IMR-90 (cell line): ENCODE measurements at regions not wholly inside any gene's neighbourhood (a gene's known extent, or its start where the extent isn't known, plus 50 kb on each side); places are given as distances from the start of the nearest gene placed in this dataset.

Experiments
- ATAC-seq: fragments of 200-7000 bp; cut with Tn5 transposase; 2 replicates; pipeline ENCODE4 v1.9.1; 2020; ENCODE audit warnings: low read depth, mild to moderate bottlenecking, moderate library complexity
- BruUV-seq: library from RNA; stranded (reverse); fragments of 400-500 nt; replicated peaks from 2 replicates; lab custom pipeline; 2021; lab: Mats Ljungman, UMichigan
- CTCF ChIA-PET: fragments of 300-600 bp; formaldehyde crosslinking; extraction: SDS; loops from one replicate; lab custom pipeline; 2021; ENCODE audit warnings: antibody characterized with exemption; lab: Yijun Ruan, JAX
- POLR2A ChIA-PET: fragments of 300-600 bp; sonication (Branson Sonifier 250); formaldehyde crosslinking; loops from one replicate; lab custom pipeline; 2022; ENCODE audit warnings: antibody characterized with exemption; ENCODE audit not compliant: unreplicated experiment; lab: Charles Lee
- DNase-seq: peaks from one replicate; pipeline ENCODE4 v3.0.0; 2013
- H2AFZ ChIP-seq: replicated peaks from 2 replicates; pipeline ENCODE3; 2013; ENCODE audit warnings: low read length, mild to moderate bottlenecking; ENCODE audit not compliant: poor library complexity
- H2AK5ac ChIP-seq: 2 replicates; pipeline ENCODE4 v1.6.1; 2013; ENCODE audit warnings: low read depth, low read length, inconsistent platforms
- H2AK9ac ChIP-seq: replicated peaks from 2 replicates; pipeline ENCODE3; 2013; ENCODE audit warnings: mild to moderate bottlenecking, low read depth, low read length, moderate library complexity; ENCODE audit not compliant: poor library complexity
- H2BK120ac ChIP-seq: 2 replicates; pipeline ENCODE4 v1.6.1; 2013; ENCODE audit warnings: low read depth, low read length, inconsistent platforms
- H2BK15ac ChIP-seq: 3 replicates; pipeline ENCODE4 v1.6.1; 2013; ENCODE audit warnings: low read depth, low read length, inconsistent platforms
- H2BK20ac ChIP-seq: 2 replicates; pipeline ENCODE4 v1.6.1; 2013; ENCODE audit warnings: low read depth, mild to moderate bottlenecking, inconsistent platforms, low read length, moderate library complexity
- H2BK5ac ChIP-seq: 2 replicates; pipeline ENCODE4 v1.6.1; 2013; ENCODE audit warnings: mild to moderate bottlenecking, low read depth, low read length, inconsistent platforms; ENCODE audit not compliant: poor library complexity, severe bottlenecking
- H3K14ac ChIP-seq: replicated peaks from 2 replicates; pipeline ENCODE4 v1.6.1; 2013; ENCODE audit warnings: low read depth, low read length, inconsistent platforms
- H3K18ac ChIP-seq: 2 replicates; pipeline ENCODE4 v1.6.1; 2013; ENCODE audit warnings: low read depth, low read length, control low read depth
- H3K23ac ChIP-seq: 2 replicates; pipeline ENCODE4 v1.6.1; 2013; ENCODE audit warnings: low read depth, low read length, inconsistent platforms
- H3K27ac ChIP-seq: 2 replicates; pipeline ENCODE4 v1.5.1; 2013; ENCODE audit warnings: mild to moderate bottlenecking, control low read depth, low read length; ENCODE audit not compliant: insufficient read depth
- H3K27me3 ChIP-seq: 2 replicates; pipeline ENCODE4 v1.6.1; 2013; ENCODE audit warnings: low read length; ENCODE audit not compliant: control insufficient read depth, insufficient read depth
- H3K36me3 ChIP-seq: 2 replicates; pipeline ENCODE4 v1.6.1; 2013; ENCODE audit warnings: low read length, mixed read lengths; ENCODE audit not compliant: control insufficient read depth, insufficient read depth
- H3K4ac ChIP-seq: 2 replicates; pipeline ENCODE4 v1.6.1; 2013; ENCODE audit warnings: low read depth, low read length, inconsistent platforms
- H3K4me1 ChIP-seq: 2 replicates; pipeline ENCODE4 v1.6.1; 2013; ENCODE audit warnings: low read length, mixed read lengths; ENCODE audit not compliant: control insufficient read depth, insufficient read depth
- H3K4me2 ChIP-seq: 2 replicates; pipeline ENCODE4 v1.6.1; 2013; ENCODE audit warnings: low read depth, mild to moderate bottlenecking, control low read depth, low read length, moderate library complexity
- H3K4me3 ChIP-seq: 2 replicates; pipeline ENCODE4 v1.5.1; 2013; ENCODE audit warnings: low read depth, mild to moderate bottlenecking, control low read depth, low read length, moderate library complexity; ENCODE audit not compliant: insufficient read depth
- H3K56ac ChIP-seq: 2 replicates; pipeline ENCODE4 v1.6.1; 2013; ENCODE audit warnings: low read length, inconsistent platforms; ENCODE audit not compliant: insufficient read depth; ENCODE audit errors: extremely low read depth
- H3K79me1 ChIP-seq, 2 experiments: 2 replicates each; pipeline ENCODE4 v1.6.1; 2013; ENCODE audit warnings: low read length in 2 of 2, inconsistent platforms in 1 of 2, low read depth in 1 of 2
- H3K9ac ChIP-seq: 2 replicates; pipeline ENCODE4 v1.6.1; 2013; ENCODE audit warnings: low read depth, low read length, control low read depth
- H3K9me1 ChIP-seq: 2 replicates; pipeline ENCODE4 v1.6.1; 2013; ENCODE audit warnings: low read length, inconsistent platforms; ENCODE audit not compliant: insufficient read depth
- H3K9me3 ChIP-seq: 2 replicates; pipeline ENCODE4 v1.6.1; 2013; ENCODE audit warnings: low read length; ENCODE audit not compliant: control insufficient read depth, insufficient read depth
- H4K20me1 ChIP-seq: 2 replicates; pipeline ENCODE4 v1.6.1; 2013; ENCODE audit warnings: low read length, inconsistent platforms; ENCODE audit not compliant: insufficient read depth
- H4K5ac ChIP-seq: 2 replicates; pipeline ENCODE4 v1.6.1; 2013; ENCODE audit warnings: mild to moderate bottlenecking, low read depth, low read length, control low read depth
- H4K8ac ChIP-seq, 2 experiments: 2 replicates each; pipeline ENCODE4 v1.6.1; 2013; ENCODE audit warnings: low read depth in 2 of 2, low read length in 2 of 2, control low read depth in 1 of 2, inconsistent platforms in 1 of 2
- H4K91ac ChIP-seq: 2 replicates; pipeline ENCODE4 v1.6.1; 2013; ENCODE audit warnings: low read depth, low read length, inconsistent platforms; ENCODE audit not compliant: insufficient read depth
- CEBPB ChIP-seq: IDR thresholded peaks from 2 replicates; pipeline ENCODE4 v1.6.1; 2012; ENCODE audit warnings: low read depth, low read length, improper control_type of control experiment
- CHD1 ChIP-seq: IDR thresholded peaks from 2 replicates; pipeline ENCODE4 v1.6.1; 2012; ENCODE audit warnings: low read depth, low read length, improper control_type of control experiment
- CTCF ChIP-seq: conservative IDR thresholded peaks from 2 replicates; pipeline ENCODE4 v1.5.1; 2012; ENCODE audit warnings: mild to moderate bottlenecking, low read depth, low read length, improper control_type of control experiment
- ELK1 ChIP-seq: fragments of 150-350 bp; IDR thresholded peaks from 2 replicates; pipeline ENCODE4 v1.6.1; 2016; ENCODE audit warnings: low read depth, mild to moderate bottlenecking, low read length, moderate library complexity, borderline replicate concordance
- FOS ChIP-seq: fragments of 150-350 bp; IDR thresholded peaks from 2 replicates; pipeline ENCODE4 v1.6.1; 2016; ENCODE audit warnings: low read depth, low read length
- MAFK ChIP-seq: IDR thresholded peaks from 2 replicates; pipeline ENCODE4 v1.6.1; 2012; ENCODE audit warnings: low read depth, low read length, improper control_type of control experiment
- MAZ ChIP-seq: IDR thresholded peaks from 2 replicates; pipeline ENCODE4 v1.6.1; 2012; ENCODE audit warnings: low read depth, mild to moderate bottlenecking, low read length, improper control_type of control experiment, moderate library complexity, borderline replicate concordance
- NFE2L2 ChIP-seq: fragments of 150-350 bp; IDR thresholded peaks from 2 replicates; pipeline ENCODE4 v1.6.1; 2016; ENCODE audit warnings: low read depth, mild to moderate bottlenecking, low read length
- POLR2A ChIP-seq: IDR thresholded peaks from 2 replicates; pipeline ENCODE4 v1.6.1; 2012; ENCODE audit warnings: mild to moderate bottlenecking, low read depth, low read length
- RAD21 ChIP-seq: IDR thresholded peaks from 2 replicates; pipeline ENCODE4 v1.6.1; 2012; ENCODE audit warnings: low read length, improper control_type of control experiment
- RCOR1 ChIP-seq: IDR thresholded peaks from 2 replicates; pipeline ENCODE4 v1.6.1; 2012; ENCODE audit warnings: mild to moderate bottlenecking, low read length, improper control_type of control experiment; ENCODE audit not compliant: insufficient replicate concordance
- USF2 ChIP-seq: fragments of 150-350 bp; IDR thresholded peaks from 2 replicates; pipeline ENCODE4 v1.6.1; 2017; ENCODE audit warnings: mild to moderate bottlenecking, antibody characterized with exemption, low read length, low read depth
- dilution Hi-C: fragments of 300-500 bp; cut with HindIII; formaldehyde crosslinking; loops from one replicate; pipeline ENCODE4 v1.14.3; 2018; ENCODE audit warnings: low sequenced_read_pairs; ENCODE audit not compliant: unreplicated experiment
- in situ Hi-C: fragments of 300-500 bp; cut with MboI; formaldehyde crosslinking; loops from 3 replicates; pipeline ENCODE4 v1.14.3; 2019; ENCODE audit warnings: low sequenced_read_pairs, inconsistent platforms, mixed read lengths
- intact Hi-C: fragments of 100-400 bp; cut with micrococcal nuclease; formaldehyde crosslinking; loops from 2 replicates; pipeline ENCODE4 v1.10.0; 2022

- Histone ChIP-seq H3K4me1 (peaks cover 4% of the 10 kb centered on the region; the same call in 1 of the 2 replicates), H3K14ac (no peak overlapping the region), H3K9me3 (no peaks in the 10 kb centered on the region), H3K56ac (no peak overlapping the region), H3K27ac (no peak overlapping the region), H2BK15ac (no peak overlapping the region), H4K91ac (no peak overlapping the region), H3K27me3 (peaks cover 2% of the 10 kb centered on the region; the same call in 1 of the 2 replicates), H3K9me1 (no peaks in the 10 kb centered on the region), H3K18ac (no peak overlapping the region; the same call in 1 of the 2 replicates), H2AFZ (no peak overlapping the region), H2BK5ac (no peak overlapping the region), H4K8ac (no peak overlapping the region), H3K79me1 (no peaks in the 10 kb centered on the region), H2AK9ac (no peak overlapping the region), H2BK20ac (no peak overlapping the region), H4K5ac (no peak overlapping the region), H4K20me1 (no peaks in the 10 kb centered on the region), H3K36me3 (no peaks in the 10 kb centered on the region), H2BK120ac (no peak overlapping the region), H3K4ac (no peak overlapping the region), H3K23ac (no peak overlapping the region), H3K4me2 (no peak overlapping the region), H3K9ac (no peak overlapping the region), H2AK5ac (no peak overlapping the region), H3K4me3 (no peak overlapping the region)
- in situ Hi-C loops = no loop called here
- intact Hi-C loops = loop anchor here (2.0 kb wide), 1 partner anchor 15 kb away; no protein-coding TSS in a partner anchor
- DNase-seq (no peak), ATAC-seq (no peak)
- no TSS peak for BruUV-seq
- TF ChIP-seq RAD21 (no peak), RCOR1 (no peak), CTCF (no peak), POLR2A (no peak), MAZ (no peak), MAFK (no peak), ELK1 (no peak), NFE2L2 (no peak), CEBPB (no peak), CHD1 (no peak), USF2 (no peak), FOS (no peak)
- dilution Hi-C loops = no loop called here
- ChIA-PET CTCF (no interaction called here), POLR2A (no interaction called here)
Measured at GRCh38 chr11:26931881-26932280, 62.0 kb upstream of the FIBIN start.
